ENCODE measurements at regions not wholly inside any gene's neighbourhood (a gene's known extent, or its start where the extent isn't known, plus 50 kb on each side); places are given as distances from the start of the nearest gene placed in this dataset.
"Not testable (repeated sequence)": the region's sequence is repeated elsewhere in the genome, so short reads cannot be mapped to it uniquely, and the experiment has no call there.

DNA sequence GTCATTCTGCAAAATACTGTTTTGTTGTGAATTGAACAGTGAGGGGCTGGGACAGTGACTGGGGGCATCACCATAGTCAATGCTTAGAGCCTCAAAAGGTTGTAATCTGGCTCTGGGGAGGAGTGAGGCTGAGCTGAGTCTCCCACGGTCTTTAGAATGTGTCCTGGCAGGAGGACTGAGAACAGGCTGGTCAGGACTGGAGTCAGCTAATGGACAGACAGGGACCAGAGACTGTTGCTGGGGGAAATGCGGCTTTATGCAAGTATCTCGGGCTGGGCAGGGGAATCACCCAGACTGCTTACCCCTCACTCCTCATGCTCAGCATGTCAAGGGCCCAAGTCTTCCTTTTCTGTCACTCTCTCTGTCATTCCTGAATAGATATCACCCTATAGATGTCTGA is 346.5 kb downstream of the TYW1 start:
- Histone ChIP-seq H3K36me3 (ENCODE audit: insufficient read depth, low read length) (no peaks in the 10 kb centered on the region), H3K9me3 (ENCODE audit: low read length) (peaks cover 8% of the 10 kb centered on the region), H2AFZ (ENCODE audit: low read depth, low read length) (no peak overlapping the region), H3K4me1 (ENCODE audit: insufficient read depth, low read length) (no peaks in the 10 kb centered on the region), H3K4me3 (ENCODE audit: low read length) (no peak overlapping the region), H3K27me3 (ENCODE audit: insufficient read depth, low read length) (no peaks in the 10 kb centered on the region)

DNA sequence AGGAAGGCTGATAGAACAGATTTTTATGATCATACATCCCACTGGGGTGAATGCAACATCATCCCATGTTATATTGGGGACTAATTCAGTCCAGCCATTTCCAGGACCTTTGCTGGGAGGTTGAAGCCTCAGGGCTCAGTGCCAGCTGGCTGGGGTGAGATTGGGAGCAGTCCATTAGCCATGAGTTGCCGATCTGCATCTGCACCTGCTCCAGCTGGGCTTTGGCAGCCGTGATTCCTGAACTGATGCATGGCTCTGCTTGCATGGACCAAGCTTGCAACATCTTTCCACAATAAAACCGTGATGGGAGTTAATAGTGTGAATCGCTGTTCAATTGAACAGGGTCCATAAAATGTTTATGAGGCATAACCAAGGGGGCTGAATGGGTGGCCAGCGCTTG is 346.9 kb downstream of the TYW1 start:
- H3K9me3 ChIP-seq (ENCODE audit: low read length), result peaks cover 8% of the 10 kb centered on the region
- H2AFZ ChIP-seq (ENCODE audit: low read depth, low read length), result no peak overlapping the region
- no peaks in the 10 kb centered on the region for H3K36me3 ChIP-seq (ENCODE audit: insufficient read depth, low read length)
- H3K4me1 ChIP-seq (ENCODE audit: insufficient read depth, low read length), result no peaks in the 10 kb centered on the region
- H3K27me3 ChIP-seq (ENCODE audit: insufficient read depth, low read length), result no peaks in the 10 kb centered on the region
- H3K4me3 ChIP-seq (ENCODE audit: low read length), result no peak overlapping the region

DNA sequence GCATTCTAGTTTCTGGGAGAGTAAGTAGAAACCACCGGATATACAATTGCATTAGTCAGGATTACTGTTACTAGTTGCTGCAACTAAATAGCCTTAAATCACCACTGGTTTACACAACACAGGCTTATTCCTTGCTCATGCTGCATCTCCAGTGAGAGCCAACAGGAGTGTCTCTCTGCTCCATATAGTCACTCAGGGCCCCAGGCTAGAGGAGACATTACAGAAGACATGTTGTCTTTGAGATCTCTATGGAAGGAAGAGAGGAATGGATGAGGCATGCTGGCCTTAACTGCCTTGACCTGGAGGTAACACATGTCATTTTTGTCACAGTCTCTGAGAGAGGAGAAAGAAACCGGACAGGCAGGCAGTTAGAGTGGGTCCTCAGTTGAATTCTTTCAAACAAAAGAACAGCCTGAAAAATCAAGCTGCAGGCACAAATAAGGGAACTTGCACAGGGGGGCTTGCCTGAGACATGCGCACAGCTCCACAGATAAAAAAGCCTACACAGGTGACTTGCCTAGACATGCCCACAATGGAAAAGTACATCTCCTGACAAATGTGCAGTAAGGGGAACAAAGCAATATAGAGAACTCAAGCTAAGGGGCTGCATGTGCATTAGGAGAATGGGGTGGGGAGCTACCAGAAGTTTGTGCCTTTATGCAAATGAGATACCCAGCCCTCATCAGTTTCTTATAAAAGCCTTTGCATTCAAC is 348.0 kb downstream of the TYW1 start:
- Histone ChIP-seq H2AFZ (ENCODE audit: low read depth, low read length) (no peak overlapping the region), H3K4me1 (ENCODE audit: insufficient read depth, low read length) (no peaks in the 10 kb centered on the region), H3K4me3 (ENCODE audit: low read length) (no peak overlapping the region), H3K36me3 (ENCODE audit: insufficient read depth, low read length) (no peaks in the 10 kb centered on the region), H3K9me3 (ENCODE audit: low read length) (peaks cover 8% of the 10 kb centered on the region), H3K27me3 (ENCODE audit: insufficient read depth, low read length) (no peaks in the 10 kb centered on the region)

DNA sequence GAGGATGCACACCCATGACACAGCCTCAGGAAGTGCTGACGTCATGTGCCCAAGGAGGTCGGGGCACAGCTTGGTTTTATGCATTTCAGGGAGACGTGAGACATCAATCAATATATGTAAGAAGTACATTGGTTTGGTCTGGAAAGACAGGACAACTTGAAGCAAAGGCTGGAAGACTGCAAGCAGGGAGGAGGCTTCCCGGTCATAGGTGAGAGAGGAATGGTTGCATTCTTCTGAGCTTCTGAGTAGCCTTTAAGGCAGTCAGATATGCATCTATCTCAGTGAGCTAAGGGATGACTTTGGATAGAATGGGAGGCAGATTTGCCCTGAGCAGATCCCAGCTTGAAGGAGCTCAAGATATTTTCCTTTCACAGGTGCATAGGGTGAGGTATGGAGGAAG is 349.5 kb downstream of the TYW1 start:
- Histone ChIP-seq H3K9me3 (ENCODE audit: low read length) (peaks cover 8% of the 10 kb centered on the region), H3K27me3 (ENCODE audit: insufficient read depth, low read length) (no peaks in the 10 kb centered on the region), H3K4me3 (ENCODE audit: low read length) (no peak overlapping the region), H3K36me3 (ENCODE audit: insufficient read depth, low read length) (no peaks in the 10 kb centered on the region), H2AFZ (ENCODE audit: low read depth, low read length) (no peak overlapping the region), H3K4me1 (ENCODE audit: insufficient read depth, low read length) (no peaks in the 10 kb centered on the region)

DNA sequence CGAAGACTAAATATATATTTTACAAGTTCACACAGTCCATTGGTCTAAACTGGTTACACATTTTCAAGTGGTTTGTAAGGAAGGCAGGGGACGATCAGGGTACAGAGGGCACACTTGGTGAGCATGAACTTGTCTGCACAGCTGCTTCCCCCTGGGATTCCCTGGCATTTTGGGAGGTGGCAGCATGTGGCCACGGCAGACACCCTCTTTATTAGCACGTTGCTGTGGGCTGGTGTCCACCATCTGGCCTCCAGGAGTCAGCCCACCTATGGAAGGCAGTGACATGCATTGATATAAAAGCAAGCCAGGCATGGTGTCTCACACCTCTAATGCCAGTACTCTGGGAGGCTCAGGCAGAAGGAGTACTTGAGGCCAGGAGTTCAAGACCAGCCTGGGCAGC is 350.2 kb downstream of the TYW1 start:
- Histone ChIP-seq H3K9me3 (ENCODE audit: low read length) (peaks cover 8% of the 10 kb centered on the region), H3K36me3 (ENCODE audit: insufficient read depth, low read length) (no peaks in the 10 kb centered on the region), H3K4me1 (ENCODE audit: insufficient read depth, low read length) (no peaks in the 10 kb centered on the region), H2AFZ (ENCODE audit: low read depth, low read length) (no peak overlapping the region), H3K4me3 (ENCODE audit: low read length) (no peak overlapping the region), H3K27me3 (ENCODE audit: insufficient read depth, low read length) (no peaks in the 10 kb centered on the region)

DNA sequence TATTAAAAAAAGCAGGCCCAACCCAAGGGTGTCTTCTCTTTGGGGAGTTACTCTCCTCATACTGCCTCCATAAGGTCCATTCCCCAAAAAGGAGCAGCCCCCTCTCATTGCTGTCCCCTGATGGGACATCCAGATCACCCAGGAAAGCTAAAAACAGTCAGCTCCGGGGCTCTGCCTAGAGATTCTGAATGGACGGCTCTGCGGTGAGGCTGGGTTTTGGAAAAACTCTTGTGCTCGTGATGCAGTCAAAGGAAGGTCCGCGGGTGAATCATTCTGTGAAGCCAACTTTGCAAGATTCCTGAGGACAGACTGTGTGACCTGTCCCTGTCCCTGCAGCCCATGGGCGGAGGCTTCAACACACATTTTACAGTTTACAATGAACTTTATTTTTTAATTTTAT is 351.5 kb downstream of the TYW1 start:
- no peak overlapping the region for H3K4me3 ChIP-seq (ENCODE audit: low read length)
- no peak overlapping the region for H2AFZ ChIP-seq (ENCODE audit: low read depth, low read length)
- no peaks in the 10 kb centered on the region for H3K36me3 ChIP-seq (ENCODE audit: insufficient read depth, low read length)
- H3K27me3 ChIP-seq (ENCODE audit: insufficient read depth, low read length), result no peaks in the 10 kb centered on the region
- no peaks in the 10 kb centered on the region for H3K4me1 ChIP-seq (ENCODE audit: insufficient read depth, low read length)
- H3K9me3 ChIP-seq (ENCODE audit: low read length), result peaks cover 8% of the 10 kb centered on the region

DNA sequence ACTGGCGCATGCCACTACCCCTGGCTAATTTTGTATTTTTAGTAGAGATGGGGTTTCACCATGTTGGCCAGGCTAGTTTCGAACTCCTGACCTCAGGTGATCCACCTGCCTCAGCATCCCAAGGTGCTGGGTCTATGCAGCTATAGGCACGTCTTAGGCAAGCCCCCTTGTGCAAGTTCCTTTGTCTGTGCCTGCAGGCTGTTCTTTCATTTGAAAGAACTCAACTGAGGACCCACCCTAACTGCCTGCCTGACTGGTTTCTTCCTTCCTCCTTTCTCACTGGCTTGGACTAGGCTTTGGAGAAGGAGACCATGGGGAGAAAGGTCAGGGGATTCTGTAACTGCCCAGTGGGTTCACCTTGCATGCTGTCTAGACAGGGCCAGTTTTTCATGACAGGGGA is 361.0 kb downstream of the TYW1 start:
- not testable (repeated sequence) for H3K36me3 ChIP-seq (ENCODE audit: insufficient read depth, low read length); H3K27me3 ChIP-seq (ENCODE audit: insufficient read depth, low read length); H3K4me1 ChIP-seq (ENCODE audit: insufficient read depth, low read length); H3K9me3 ChIP-seq (ENCODE audit: low read length); H3K4me3 ChIP-seq (ENCODE audit: low read length); H2AFZ ChIP-seq (ENCODE audit: low read depth, low read length)

DNA sequence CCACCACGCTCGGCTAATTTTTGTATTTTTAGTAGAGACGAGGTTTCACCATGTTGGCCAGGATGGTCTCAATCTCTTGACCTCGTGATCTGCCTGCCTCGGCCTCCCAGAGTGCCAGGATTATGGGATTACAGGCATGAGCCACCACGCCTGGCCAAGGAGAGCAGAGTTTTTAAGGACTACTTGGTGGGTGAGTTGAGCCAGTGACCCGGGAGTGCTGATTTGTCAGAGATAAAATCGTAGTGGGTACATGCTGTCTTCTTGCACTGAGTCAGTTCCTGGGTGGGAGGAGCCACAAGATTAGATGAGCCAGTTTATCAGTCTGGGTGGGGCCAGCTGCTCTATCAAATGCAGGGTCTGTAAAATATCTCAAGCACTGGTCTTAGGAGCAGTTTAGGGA is 361.7 kb downstream of the TYW1 start:
- H3K36me3 ChIP-seq (ENCODE audit: insufficient read depth, low read length); H3K4me3 ChIP-seq (ENCODE audit: low read length); H2AFZ ChIP-seq (ENCODE audit: low read depth, low read length): not testable (repeated sequence)

DNA sequence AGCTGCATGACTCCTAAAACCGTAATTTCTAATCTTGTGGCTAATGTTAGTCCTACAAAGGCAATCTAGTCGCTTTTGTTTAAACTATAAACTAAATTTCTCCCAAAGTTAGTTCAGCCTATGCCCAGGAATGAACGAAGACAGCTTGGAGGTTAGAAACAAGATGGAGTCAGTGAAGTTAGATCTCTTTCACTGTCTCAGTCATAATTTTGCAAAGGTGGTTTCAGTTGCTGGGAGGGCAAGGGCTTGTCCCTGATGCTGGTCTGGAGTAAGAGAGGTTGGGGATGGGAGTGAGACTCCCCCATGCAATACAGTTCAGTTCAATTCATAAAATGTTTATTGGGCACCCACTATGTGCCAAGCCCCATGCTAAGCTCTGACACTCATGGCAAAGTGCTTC is 362.1 kb downstream of the TYW1 start:
- not testable (repeated sequence) for H3K27me3 ChIP-seq (ENCODE audit: insufficient read depth, low read length); H3K4me3 ChIP-seq (ENCODE audit: low read length); H2AFZ ChIP-seq (ENCODE audit: low read depth, low read length); H3K4me1 ChIP-seq (ENCODE audit: insufficient read depth, low read length); H3K36me3 ChIP-seq (ENCODE audit: insufficient read depth, low read length); H3K9me3 ChIP-seq (ENCODE audit: low read length)

More for the DNA sequence above, 361.7 kb downstream of the TYW1 start:
- not testable (repeated sequence) for H3K9me3 ChIP-seq (ENCODE audit: low read length); H3K4me1 ChIP-seq (ENCODE audit: insufficient read depth, low read length); H3K27me3 ChIP-seq (ENCODE audit: insufficient read depth, low read length)

DNA sequence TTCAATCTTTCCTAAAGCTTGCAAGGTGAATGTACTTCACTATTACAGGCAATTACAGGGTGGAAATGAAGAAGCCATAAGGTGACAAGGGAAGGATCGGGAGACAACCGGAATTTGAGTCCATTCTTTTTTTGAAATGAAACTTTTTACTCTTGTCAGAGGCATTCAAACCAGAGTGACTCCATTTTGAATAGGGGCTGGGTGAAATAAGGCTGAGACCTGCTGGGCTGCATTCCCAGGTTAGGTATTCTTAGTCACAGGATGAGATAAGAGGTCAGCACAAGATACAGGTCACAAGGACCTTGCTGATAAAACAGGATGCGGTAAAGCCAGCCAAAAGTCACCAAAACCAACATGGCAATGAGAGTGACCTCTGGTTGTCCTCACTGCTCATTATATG is 363.3 kb downstream of the TYW1 start:
- no peak overlapping the region for H3K4me3 ChIP-seq (ENCODE audit: low read length)
- H2AFZ ChIP-seq (ENCODE audit: low read depth, low read length), result no peak overlapping the region
- H3K27me3 ChIP-seq (ENCODE audit: insufficient read depth, low read length), result no peaks in the 10 kb centered on the region
- no peaks in the 10 kb centered on the region for H3K4me1 ChIP-seq (ENCODE audit: insufficient read depth, low read length)
- no peaks in the 10 kb centered on the region for H3K36me3 ChIP-seq (ENCODE audit: insufficient read depth, low read length)
- H3K9me3 ChIP-seq (ENCODE audit: low read length), result peaks cover 3% of the 10 kb centered on the region

DNA sequence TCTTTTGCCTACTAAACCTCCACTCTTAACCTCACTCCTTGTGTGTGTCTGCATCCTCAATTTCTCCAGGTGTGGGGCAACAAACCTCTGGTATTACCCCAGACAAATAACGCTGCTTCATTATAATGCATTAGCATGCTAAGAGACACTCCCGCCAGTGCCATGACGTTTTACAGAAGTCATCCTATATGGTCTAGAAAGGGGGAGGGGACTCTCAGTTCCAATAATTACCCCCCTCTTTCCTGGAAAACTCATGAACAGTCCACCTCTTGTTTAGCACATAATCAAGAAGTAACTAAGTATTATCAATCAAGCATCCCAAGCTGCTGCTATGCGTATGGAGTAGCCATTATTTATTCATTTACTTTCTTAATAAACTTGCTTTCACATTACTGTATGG is 364.5 kb downstream of the TYW1 start:
- Histone ChIP-seq H3K9me3 (ENCODE audit: low read length) (peaks cover 3% of the 10 kb centered on the region), H3K36me3 (ENCODE audit: insufficient read depth, low read length) (no peaks in the 10 kb centered on the region), H3K27me3 (ENCODE audit: insufficient read depth, low read length) (no peaks in the 10 kb centered on the region), H3K4me1 (ENCODE audit: insufficient read depth, low read length) (no peaks in the 10 kb centered on the region), H3K4me3 (ENCODE audit: low read length) (no peak overlapping the region), H2AFZ (ENCODE audit: low read depth, low read length) (no peak overlapping the region)

DNA sequence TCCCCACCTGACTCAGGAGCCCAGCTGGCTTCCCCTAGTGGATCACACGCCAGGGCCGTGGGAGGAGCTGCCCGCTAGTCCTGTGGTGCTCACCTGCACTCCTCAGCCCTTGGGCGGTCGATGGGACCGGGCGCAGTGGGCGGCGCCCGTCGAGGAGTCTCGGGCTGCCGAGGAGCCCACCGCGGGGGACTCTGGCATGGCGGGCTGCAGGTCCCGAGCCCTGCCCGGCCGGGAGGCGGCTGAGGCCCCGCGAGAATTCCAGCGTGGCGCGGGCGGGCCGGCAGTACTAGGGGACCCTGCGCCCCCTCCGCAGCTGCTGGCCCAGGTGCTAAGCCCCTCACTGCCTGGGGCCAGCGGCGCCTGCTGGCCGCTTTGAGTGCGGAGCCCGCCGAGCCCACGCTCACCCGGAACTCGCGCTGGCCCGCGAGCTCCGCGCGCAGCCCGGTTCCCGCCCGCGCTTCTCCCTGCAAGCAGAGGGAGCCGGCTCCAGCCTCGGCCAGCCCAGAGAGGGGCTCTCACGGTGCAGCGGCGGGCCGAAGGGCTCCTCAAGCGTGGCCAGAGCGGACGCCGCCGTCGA is 367.9 kb downstream of the TYW1 start:
- Histone ChIP-seq H3K9me3 (ENCODE audit: low read length) (no peaks in the 10 kb centered on the region), H3K27me3 (ENCODE audit: insufficient read depth, low read length) (no peaks in the 10 kb centered on the region)

DNA sequence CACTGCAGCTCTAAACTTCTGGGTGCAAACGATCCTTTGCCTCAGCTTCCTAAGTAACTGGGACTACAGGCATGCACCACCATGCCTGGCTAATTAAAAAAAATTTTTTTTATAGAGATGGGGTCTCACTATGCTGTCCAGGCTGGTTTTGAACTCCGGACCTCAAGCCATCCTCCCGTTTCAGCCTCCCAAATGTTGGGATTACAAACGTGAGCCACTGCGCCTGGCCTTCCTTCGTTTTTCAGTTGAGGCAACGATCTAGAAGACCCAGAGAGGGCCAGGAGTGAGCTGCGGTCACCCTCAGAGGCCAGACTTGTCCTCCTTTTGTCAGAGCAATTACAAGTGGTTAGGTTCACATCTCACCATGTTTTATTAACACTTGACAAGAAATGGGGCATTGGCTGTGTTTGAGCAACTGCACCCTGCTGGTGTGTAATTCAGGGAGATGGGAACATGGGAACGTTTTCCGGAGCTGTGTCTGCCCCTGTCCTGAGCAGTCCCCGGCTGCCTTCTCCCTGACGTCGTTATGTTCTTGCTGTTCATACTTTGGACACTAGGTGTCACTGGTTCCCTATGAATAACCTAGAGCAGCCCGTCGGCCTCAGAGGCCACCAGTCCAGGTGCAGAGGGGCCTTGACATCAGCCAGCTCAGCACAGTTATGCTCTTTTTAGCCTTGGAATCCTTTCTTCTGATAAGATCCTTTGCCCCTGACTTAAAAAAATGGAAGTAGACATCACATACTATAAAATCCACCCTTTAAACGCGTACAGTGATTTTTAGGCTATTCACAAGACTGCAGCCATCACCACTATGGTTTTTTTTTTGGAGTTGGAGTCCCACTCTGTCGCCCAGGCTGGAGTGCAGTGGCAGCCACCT is 375.0 kb downstream of the TYW1 start:
- Histone ChIP-seq H3K36me3 (ENCODE audit: insufficient read depth, low read length) (no peaks in the 10 kb centered on the region), H3K9me3 (ENCODE audit: low read length) (no peaks in the 10 kb centered on the region), H3K27me3 (ENCODE audit: insufficient read depth, low read length) (no peaks in the 10 kb centered on the region), H3K4me3 (ENCODE audit: low read length) (no peak overlapping the region), H2AFZ (ENCODE audit: low read depth, low read length) (no peak overlapping the region), H3K4me1 (ENCODE audit: insufficient read depth, low read length) (no peaks in the 10 kb centered on the region)

More for the DNA sequence above, 367.9 kb downstream of the TYW1 start:
- Histone ChIP-seq H3K36me3 (ENCODE audit: insufficient read depth, low read length) (no peaks in the 10 kb centered on the region), H3K4me3 (ENCODE audit: low read length) (no peak overlapping the region), H2AFZ (ENCODE audit: low read depth, low read length) (no peak overlapping the region), H3K4me1 (ENCODE audit: insufficient read depth, low read length) (no peaks in the 10 kb centered on the region)
